ENCODE measurements at regions not wholly inside any gene's neighbourhood (a gene's known extent, or its start where the extent isn't known, plus 50 kb on each side); places are given as distances from the start of the nearest gene placed in this dataset.

- POLR2A ChIA-PET = no interaction called here
- intact Hi-C loops (cut with micrococcal nuclease) = no loop called here
These were observed 607.9 kb upstream of the USP15 start for GRCh38 chr12:61652265-61652664.

More at GRCh38 chr12:61652265-61652664, 607.9 kb upstream of the USP15 start:
- no peaks in the 10 kb centered on the region for H3K79me2 ChIP-seq (ENCODE audit: control insufficient read depth, insufficient read depth, low read length)
- no peak overlapping the region for H2AFZ ChIP-seq (ENCODE audit: low read depth, low read length)
- no peaks in the 10 kb centered on the region for H3K9me1 ChIP-seq (ENCODE audit: control insufficient read depth, insufficient read depth, low read length)
- CTCF ChIA-PET (ENCODE audit: low intra/inter-chr PET ratio) = no interaction called here
- FAIRE-seq (no peak), DNase-seq (ENCODE audit: extremely low read depth in 1 of 4, low spot score in 3 of 4) (no peak), ATAC-seq (no peak)
- H3K4me3 ChIP-seq = no peak overlapping the region
- no peaks in the 10 kb centered on the region for H3K27me3 ChIP-seq (ENCODE audit: control insufficient read depth in 2 of 2, insufficient read depth in 2 of 2, low read length in 2 of 2)
- TF ChIP-seq FOXA1 (IDR thresholded peaks at IDR 0.05; ENCODE audit: borderline replicate concordance) (no peak), SLC30A9 (CRISPR knock-in tag; IDR thresholded peaks at IDR 0.05) (no peak), ZBTB34 (CRISPR knock-in tag; IDR thresholded peaks at IDR 0.05) (no peak), ZZZ3 (IDR thresholded peaks at IDR 0.05) (no peak), TCFL5 (CRISPR knock-in tag; conservative IDR thresholded peaks at IDR 0.05) (no peak), HDAC8 (tag; IDR thresholded peaks at IDR 0.05) (no peak), ETS1 (conservative IDR thresholded peaks at IDR 0.05; ENCODE audit: control insufficient read depth, low read depth, low read length) (no peak), CEBPB (tag; IDR thresholded peaks at IDR 0.05) (no peak), RBM14 (IDR thresholded peaks at IDR 0.05; ENCODE audit: borderline replicate concordance, insufficient read depth, low read depth, low read length) (no peak), SRSF9 (IDR thresholded peaks at IDR 0.05; ENCODE audit: borderline replicate concordance, low read depth, low read length) (no peak), GABPA (tag; conservative IDR thresholded peaks at IDR 0.05; ENCODE audit: low read depth) (no peak), GABPB1 (CRISPR knock-in tag; IDR thresholded peaks at IDR 0.05) (no peak), ESRRA (IDR thresholded peaks at IDR 0.05; ENCODE audit: borderline replicate concordance, low read depth) (no peak), SRSF7 (optimal IDR thresholded peaks at IDR 0.05; ENCODE audit: low read depth, low read length) (no peak), DACH1 (IDR thresholded peaks at IDR 0.05; ENCODE audit: partially characterized antibody) (no peak), HCFC1 (IDR thresholded peaks at IDR 0.05; ENCODE audit: low read depth, low read length) (no peak), NCOA2 (IDR thresholded peaks at IDR 0.05; ENCODE audit: partially characterized antibody in 2 of 2) (no peak), STAT6 (CRISPR knock-in tag; IDR thresholded peaks at IDR 0.05) (no peak), ZNF263 (CRISPR knock-in tag; IDR thresholded peaks at IDR 0.05; ENCODE audit: borderline replicate concordance) (no peak)
- WGBS (ENCODE audit: insufficient coverage, low coverage, missing lambda C conversion rate) = 5% methylated on average over 2 of the region's 2 CpGs
- in situ Hi-C loops (cut with MboI) = no loop called here
- H3K4me1 ChIP-seq (replicated peaks in 1 of 2; ENCODE audit: control insufficient read depth in 2 of 2, insufficient read depth in 2 of 2, low read length in 2 of 2) = no peaks in the 10 kb centered on the region
- H3K4me2 ChIP-seq (ENCODE audit: insufficient read depth, low read length) = no peak overlapping the region
- no TSS peak for BruUV-seq (replicated peaks)
- H3K36me3 ChIP-seq (ENCODE audit: control insufficient read depth, insufficient read depth, low read length) = no peaks in the 10 kb centered on the region
- H3K9ac ChIP-seq (ENCODE audit: insufficient read depth in 1 of 2, low read depth in 2 of 2, low read length in 2 of 2) = no peak overlapping the region
- no peak overlapping the region for H3K27ac ChIP-seq (ENCODE audit: extremely low read depth, low read depth, low read length)
- no peaks in the 10 kb centered on the region for H4K20me1 ChIP-seq (replicated peaks; ENCODE audit: control insufficient read depth, insufficient read depth, low read length)
- no peaks in the 10 kb centered on the region for H3K9me3 ChIP-seq (replicated peaks; ENCODE audit: control insufficient read depth, insufficient read depth, low read depth, low read length)

All from K562 (cell line).